Right lobe of liver (tissue), 4 donors: ENCODE measurements at regions not wholly inside any gene's neighbourhood (a gene's known extent, or its start where the extent isn't known, plus 50 kb on each side); places are given as distances from the start of the nearest gene placed in this dataset.

Experiments used
- POLR2A ChIP-seq: fragments of 450-650 bp; IDR thresholded peaks from one replicate; pipeline ENCODE4 v1.6.1; 2017; ENCODE audit warnings: antibody characterized with exemption, mild to moderate bottlenecking
- TF ChIP-seq, protein P1 (sequence below), 4 donors: fragments of 200-600 bp in 3 of 4; fragments of 450-650 bp in 1 of 4; IDR thresholded peaks; one replicate each; pipeline versions ENCODE4 v1.5.1 to v1.8.0; 2016 to 2022; ENCODE audit warnings: antibody characterized with exemption in 4 of 4, mild to moderate bottlenecking in 2 of 4
- donor health status: DM: no; HTN: no; CAD: no.
- donor health status: DM: no; HTN: no; CAD: no.
- donor health status: DM: no; HTN: yes; CAD: no.

DNA sequence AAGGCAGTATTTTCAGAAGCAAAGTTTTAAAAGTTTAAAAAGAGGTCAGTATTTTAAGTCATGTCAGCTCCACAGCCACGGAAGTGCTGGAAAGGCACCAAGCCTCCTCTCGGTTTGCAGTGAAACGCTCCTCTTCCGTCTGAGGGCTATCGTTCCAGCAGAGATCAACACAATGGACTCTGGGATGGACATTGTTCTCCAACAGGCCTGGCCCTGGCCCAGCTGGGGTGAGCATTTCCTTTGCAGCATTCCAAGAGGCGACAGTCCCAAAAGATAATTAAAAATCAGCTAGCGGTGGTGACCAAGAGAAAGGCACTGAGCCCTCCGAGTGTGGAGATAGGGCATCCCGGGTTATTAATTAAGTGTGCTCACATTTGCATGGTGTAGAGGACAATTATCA lies 95.9 kb upstream of the LCLAT1 start:
- TF ChIP-seq, protein P1, sequence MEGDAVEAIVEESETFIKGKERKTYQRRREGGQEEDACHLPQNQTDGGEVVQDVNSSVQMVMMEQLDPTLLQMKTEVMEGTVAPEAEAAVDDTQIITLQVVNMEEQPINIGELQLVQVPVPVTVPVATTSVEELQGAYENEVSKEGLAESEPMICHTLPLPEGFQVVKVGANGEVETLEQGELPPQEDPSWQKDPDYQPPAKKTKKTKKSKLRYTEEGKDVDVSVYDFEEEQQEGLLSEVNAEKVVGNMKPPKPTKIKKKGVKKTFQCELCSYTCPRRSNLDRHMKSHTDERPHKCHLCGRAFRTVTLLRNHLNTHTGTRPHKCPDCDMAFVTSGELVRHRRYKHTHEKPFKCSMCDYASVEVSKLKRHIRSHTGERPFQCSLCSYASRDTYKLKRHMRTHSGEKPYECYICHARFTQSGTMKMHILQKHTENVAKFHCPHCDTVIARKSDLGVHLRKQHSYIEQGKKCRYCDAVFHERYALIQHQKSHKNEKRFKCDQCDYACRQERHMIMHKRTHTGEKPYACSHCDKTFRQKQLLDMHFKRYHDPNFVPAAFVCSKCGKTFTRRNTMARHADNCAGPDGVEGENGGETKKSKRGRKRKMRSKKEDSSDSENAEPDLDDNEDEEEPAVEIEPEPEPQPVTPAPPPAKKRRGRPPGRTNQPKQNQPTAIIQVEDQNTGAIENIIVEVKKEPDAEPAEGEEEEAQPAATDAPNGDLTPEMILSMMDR (IDR thresholded peaks at IDR 0.05) = no peak
- no peak for TF ChIP-seq POLR2A
